Karpas-422 (cell line): ENCODE measurements at regions not wholly inside any gene's neighbourhood (a gene's known extent, or its start where the extent isn't known, plus 50 kb on each side); places are given as distances from the start of the nearest gene placed in this dataset.

Experiments
- DNase-seq: peaks from one replicate; pipeline ENCODE4 v3.0.0-alpha.2; 2015
- H2AFZ ChIP-seq: fragments of 200-600 bp; sonication (generic); 2 replicates; pipeline ENCODE4 v1.6.1; 2014; ENCODE audit warnings: antibody characterized with exemption, low read length, mixed read lengths
- H3K27ac ChIP-seq: fragments of 200-600 bp; sonication (generic); 2 replicates; pipeline ENCODE4 v1.5.1; 2014; ENCODE audit warnings: mild to moderate bottlenecking, low read length, moderate library complexity
- H3K27me3 ChIP-seq: fragments of 200-600 bp; sonication (generic); 2 replicates; pipeline ENCODE4 v1.6.1; 2014; ENCODE audit warnings: low read length, mixed read lengths
- H3K36me3 ChIP-seq: fragments of 200-600 bp; sonication (generic); 2 replicates; pipeline ENCODE4 v1.6.1; 2014; ENCODE audit warnings: low read length, mixed read lengths; ENCODE audit not compliant: insufficient read depth
- H3K4me1 ChIP-seq: fragments of 200-600 bp; sonication (generic); 2 replicates; pipeline ENCODE4 v1.6.1; 2014; ENCODE audit warnings: mild to moderate bottlenecking, low read length, mixed read lengths
- H3K4me2 ChIP-seq: fragments of 200-600 bp; sonication (generic); 2 replicates; pipeline ENCODE4 v1.6.1; 2014; ENCODE audit warnings: low read length, low read depth, mild to moderate bottlenecking; ENCODE audit not compliant: poor library complexity, severe bottlenecking
- H3K4me3 ChIP-seq: fragments of 200-600 bp; sonication (generic); 2 replicates; pipeline ENCODE4 v1.5.1; 2014; ENCODE audit warnings: mild to moderate bottlenecking, antibody characterized with exemption, low read length, mixed read lengths
- H3K79me2 ChIP-seq: fragments of 200-600 bp; sonication (generic); 2 replicates; pipeline ENCODE4 v1.6.1; 2014; ENCODE audit warnings: mild to moderate bottlenecking, low read length, mixed read lengths
- H3K9ac ChIP-seq: fragments of 200-600 bp; sonication (generic); 2 replicates; pipeline ENCODE4 v1.6.0; 2014; ENCODE audit warnings: low read length
- H3K9me2 ChIP-seq: fragments of 200-600 bp; sonication (generic), shearing (Covaris generic); replicated peaks from 2 replicates; pipeline ENCODE4 v1.6.0; 2014; ENCODE audit warnings: mild to moderate bottlenecking, low read length, moderate library complexity; ENCODE audit not compliant: insufficient read depth
- H3K9me3 ChIP-seq: fragments of 300-700, 200-600 bp; sonication (generic); 2 replicates; pipeline ENCODE4 v1.6.1; 2014; ENCODE audit warnings: low read length, mixed read lengths
- H4K20me1 ChIP-seq: fragments of 200-600 bp; sonication (generic); 2 replicates; pipeline ENCODE4 v1.6.1; 2014; ENCODE audit warnings: mild to moderate bottlenecking, antibody characterized with exemption, low read length, low read depth; ENCODE audit not compliant: insufficient read depth

DNA sequence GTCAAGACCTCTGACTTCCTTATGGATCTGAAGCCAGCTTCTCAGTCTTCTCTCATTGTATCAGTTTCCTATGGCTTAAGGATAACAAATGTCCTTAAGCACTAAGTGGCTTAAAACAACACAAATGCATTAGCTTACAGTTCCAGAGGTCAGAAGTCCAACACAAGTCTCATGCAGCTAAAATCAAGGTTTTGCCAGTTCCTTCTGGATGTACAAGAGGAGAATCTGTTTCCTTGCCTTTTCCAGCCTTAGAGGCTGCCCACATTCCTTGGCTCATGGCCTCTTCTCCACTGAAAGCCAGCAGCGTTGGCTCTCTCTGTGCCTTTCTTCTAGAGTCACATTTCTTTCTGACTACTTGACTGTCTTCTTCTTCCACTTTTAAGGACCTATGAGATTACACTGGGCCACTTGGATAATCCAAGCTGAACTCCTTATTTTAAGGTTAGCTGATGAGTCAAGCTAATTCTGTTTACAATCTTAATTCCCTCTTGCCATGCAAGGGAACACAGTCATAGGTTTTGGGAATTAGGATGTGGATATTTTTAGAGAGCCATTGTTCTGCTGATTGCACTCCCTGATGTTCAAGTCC, 179.0 kb downstream of the BCAS1 start:
- no peaks in the 10 kb centered on the region for H3K79me2 ChIP-seq
- H3K9me2 ChIP-seq, result no peaks in the 10 kb centered on the region
- no peaks in the 10 kb centered on the region for H3K36me3 ChIP-seq
- H3K4me1 ChIP-seq, result peaks cover 15% of the 10 kb centered on the region
- no peaks in the 10 kb centered on the region for H3K9me3 ChIP-seq
- H4K20me1 ChIP-seq, result no peaks in the 10 kb centered on the region
- H3K4me3 ChIP-seq, result no peak overlapping the region
- no peak for DNase-seq
- no peak overlapping the region for H3K4me2 ChIP-seq
- H3K27me3 ChIP-seq, result no peaks in the 10 kb centered on the region
- no peak overlapping the region for H3K9ac ChIP-seq
- no peak overlapping the region for H2AFZ ChIP-seq
- H3K27ac ChIP-seq, result no peak overlapping the region

DNA sequence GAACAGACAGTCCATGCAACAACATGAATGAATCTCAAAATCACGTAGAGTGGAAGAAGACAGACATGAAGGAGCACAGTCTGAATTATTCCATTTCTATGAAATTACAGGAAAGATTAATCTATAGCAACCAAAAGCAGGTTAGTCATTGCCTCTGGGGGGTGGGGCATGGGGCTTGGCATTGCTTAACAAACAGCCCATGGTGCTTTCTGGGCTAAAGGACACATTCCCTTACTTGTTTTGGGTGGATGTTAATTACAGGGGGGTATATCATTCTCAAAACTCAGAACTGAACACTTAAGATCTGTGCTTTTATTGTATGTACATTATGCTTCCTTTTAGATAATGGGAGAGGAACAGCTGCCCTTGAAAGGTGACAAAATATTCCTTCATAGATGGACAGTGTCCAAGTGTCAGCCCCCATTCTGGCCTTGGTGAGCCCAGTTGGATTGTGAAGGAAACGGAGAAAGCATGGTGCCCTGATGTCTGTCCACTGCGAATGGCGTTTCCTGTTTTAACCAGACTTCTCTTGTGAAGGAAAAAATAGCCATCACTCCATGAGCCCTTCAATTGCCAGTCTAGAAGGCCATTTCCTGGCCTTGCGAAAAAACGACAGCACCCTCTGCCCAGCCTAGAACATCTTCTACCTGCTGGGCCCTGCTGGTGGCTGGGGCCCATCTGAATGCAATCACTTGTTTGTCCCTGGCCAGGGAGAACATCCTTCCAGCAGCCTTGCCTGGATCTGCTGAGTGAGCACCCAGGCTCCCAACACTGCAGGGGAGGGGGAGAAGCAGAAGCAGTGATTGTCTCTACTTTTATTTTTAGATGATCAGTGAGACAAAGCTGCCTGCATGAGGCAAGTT, 179.7 kb downstream of the BCAS1 start:
- H3K4me3 ChIP-seq, result no peak overlapping the region
- no peak for DNase-seq
- no peaks in the 10 kb centered on the region for H4K20me1 ChIP-seq
- no peak overlapping the region for H3K4me2 ChIP-seq
- H3K36me3 ChIP-seq, result no peaks in the 10 kb centered on the region
- no peaks in the 10 kb centered on the region for H3K79me2 ChIP-seq
- H3K9me3 ChIP-seq, result no peaks in the 10 kb centered on the region; the same call in 1 of the 2 replicates
- peaks cover 15% of the 10 kb centered on the region for H3K4me1 ChIP-seq
- H3K9me2 ChIP-seq, result no peaks in the 10 kb centered on the region
- no peaks in the 10 kb centered on the region for H3K27me3 ChIP-seq
- no peak overlapping the region for H3K27ac ChIP-seq
- H2AFZ ChIP-seq, result no peak overlapping the region
- no peak overlapping the region for H3K9ac ChIP-seq

DNA sequence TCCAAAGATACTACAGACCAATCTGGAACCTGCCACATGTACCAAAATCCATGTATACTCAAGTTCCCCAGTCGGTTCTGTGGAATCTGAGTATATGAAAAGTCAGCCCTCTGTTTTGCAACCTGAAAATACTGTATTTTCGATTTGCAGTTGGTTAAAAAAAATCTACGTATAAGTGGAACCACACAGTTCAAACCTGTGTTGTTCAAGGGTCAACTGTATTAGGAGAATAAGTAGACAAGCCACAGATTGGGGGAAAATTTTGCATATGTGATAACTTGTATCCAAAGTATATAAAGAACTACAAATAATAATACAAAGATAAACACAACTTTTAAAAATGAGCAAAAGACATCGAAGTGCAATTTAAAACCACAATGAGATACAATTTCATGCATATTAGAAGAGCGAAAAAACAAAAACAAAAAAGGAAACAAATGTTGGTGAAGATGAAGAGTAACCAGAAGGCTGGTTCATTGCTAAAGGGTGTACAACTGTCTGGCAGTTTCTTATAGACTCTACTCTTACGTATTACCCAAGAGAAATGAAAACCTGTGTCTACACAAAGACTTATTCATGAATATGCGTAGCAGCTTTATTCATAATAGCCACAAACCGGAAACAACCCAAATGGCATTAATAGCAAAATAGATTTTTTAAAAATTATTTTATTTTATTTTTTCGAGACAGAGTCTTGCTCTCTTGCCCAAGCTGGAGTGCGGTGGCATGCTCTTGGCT, 180.8 kb downstream of the BCAS1 start:
- Histone ChIP-seq H3K9me2 (no peaks in the 10 kb centered on the region), H3K4me2 (no peak overlapping the region), H3K9me3 (no peaks in the 10 kb centered on the region; the same call in 1 of the 2 replicates), H3K9ac (no peak overlapping the region), H3K4me3 (no peak overlapping the region), H2AFZ (no peak overlapping the region), H3K36me3 (no peaks in the 10 kb centered on the region), H3K27ac (no peak overlapping the region), H4K20me1 (no peaks in the 10 kb centered on the region), H3K4me1 (peaks cover 15% of the 10 kb centered on the region), H3K27me3 (no peaks in the 10 kb centered on the region), H3K79me2 (no peaks in the 10 kb centered on the region)
- DNase-seq, result no peak

DNA sequence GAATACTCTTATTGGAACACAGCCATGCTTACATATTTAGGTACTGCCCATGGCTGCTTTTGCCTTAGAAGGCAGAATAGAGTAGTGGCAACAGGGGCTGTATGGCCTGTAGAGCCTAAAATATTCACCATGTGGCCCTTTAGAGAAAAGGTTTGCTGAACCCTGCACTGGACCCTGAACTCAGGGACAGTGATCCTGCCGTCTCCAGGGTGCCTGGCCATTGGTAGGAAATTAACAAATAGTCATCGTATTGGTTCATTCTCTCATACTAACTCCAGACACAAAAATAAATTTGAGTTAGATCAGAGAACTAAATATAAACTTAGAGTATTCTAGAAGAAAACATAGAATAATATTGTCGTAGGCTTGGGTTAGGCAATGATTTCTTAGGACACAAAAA, 181.4 kb downstream of the BCAS1 start:
- H3K9ac ChIP-seq, result no peak overlapping the region
- H2AFZ ChIP-seq, result no peak overlapping the region
- peaks cover 11% of the 10 kb centered on the region for H3K4me1 ChIP-seq
- H3K27ac ChIP-seq, result no peak overlapping the region
- H3K9me2 ChIP-seq, result no peaks in the 10 kb centered on the region
- H3K27me3 ChIP-seq, result no peaks in the 10 kb centered on the region
- no peaks in the 10 kb centered on the region; the same call in 1 of the 2 replicates for H3K9me3 ChIP-seq
- H3K79me2 ChIP-seq, result no peaks in the 10 kb centered on the region
- H3K4me3 ChIP-seq, result no peak overlapping the region
- DNase-seq, result no peak
- H3K36me3 ChIP-seq, result no peaks in the 10 kb centered on the region
- H4K20me1 ChIP-seq, result no peaks in the 10 kb centered on the region
- H3K4me2 ChIP-seq, result no peak overlapping the region

DNA sequence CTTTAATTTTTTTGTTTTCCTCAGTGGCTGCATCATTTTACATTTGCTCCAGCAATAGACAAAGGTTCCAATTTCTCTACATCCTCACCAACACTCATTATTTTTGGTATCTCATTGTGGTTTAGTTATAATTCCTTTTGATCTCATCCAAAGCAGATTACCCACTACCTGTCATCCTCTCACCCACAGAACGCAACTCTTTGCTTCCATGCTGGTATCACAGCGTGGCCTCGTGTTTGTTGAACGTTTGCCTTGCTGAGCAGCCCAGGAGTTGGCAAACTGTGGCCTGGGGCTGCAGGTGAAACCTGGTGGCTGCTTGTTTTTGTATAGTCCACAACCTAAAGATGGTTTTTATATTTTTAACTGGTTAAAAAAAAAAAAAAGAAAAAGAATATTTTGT, 181.9 kb downstream of the BCAS1 start:
- no peaks in the 10 kb centered on the region; the same call in 1 of the 2 replicates for H3K9me3 ChIP-seq
- DNase-seq, result no peak

DNA sequence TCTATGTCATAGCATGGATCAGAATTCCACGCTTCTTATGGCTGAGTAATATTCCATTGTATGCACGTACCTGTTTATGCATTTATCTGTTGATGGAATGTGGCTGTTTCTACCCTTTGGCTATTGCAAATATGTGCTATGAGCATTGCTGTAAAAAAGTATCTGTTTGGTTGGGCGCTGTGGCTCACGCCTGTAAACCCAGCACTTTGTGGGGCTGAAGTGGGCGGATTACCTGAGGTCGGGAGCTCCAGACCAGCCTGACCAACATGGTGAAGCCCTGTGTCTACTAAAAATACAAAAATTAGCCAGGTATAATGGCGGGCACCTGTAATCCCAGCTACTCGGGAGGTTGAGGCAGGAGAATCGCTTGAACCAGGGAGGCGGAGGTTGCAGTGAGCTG, 182.4 kb downstream of the BCAS1 start:
- Histone ChIP-seq H3K4me1 (peaks cover 2% of the 10 kb centered on the region), H3K9me3 (no peaks in the 10 kb centered on the region; the same call in 1 of the 2 replicates), H2AFZ (no peak overlapping the region), H3K79me2 (no peaks in the 10 kb centered on the region), H3K27me3 (no peaks in the 10 kb centered on the region), H4K20me1 (no peaks in the 10 kb centered on the region), H3K27ac (no peak overlapping the region), H3K9ac (no peak overlapping the region), H3K9me2 (no peaks in the 10 kb centered on the region), H3K4me2 (no peak overlapping the region), H3K4me3 (no peak overlapping the region), H3K36me3 (no peaks in the 10 kb centered on the region)
- DNase-seq, result no peak

More for the DNA sequence above, 181.9 kb downstream of the BCAS1 start:
- H3K27me3 ChIP-seq, result no peaks in the 10 kb centered on the region
- H3K9ac ChIP-seq, result no peak overlapping the region
- H3K4me2 ChIP-seq, result no peak overlapping the region
- H3K27ac ChIP-seq, result no peak overlapping the region
- H3K79me2 ChIP-seq, result no peaks in the 10 kb centered on the region
- H3K4me3 ChIP-seq, result no peak overlapping the region
- no peak overlapping the region for H2AFZ ChIP-seq
- no peaks in the 10 kb centered on the region for H4K20me1 ChIP-seq
- H3K9me2 ChIP-seq, result no peaks in the 10 kb centered on the region
- H3K36me3 ChIP-seq, result no peaks in the 10 kb centered on the region
- H3K4me1 ChIP-seq, result peaks cover 8% of the 10 kb centered on the region

DNA sequence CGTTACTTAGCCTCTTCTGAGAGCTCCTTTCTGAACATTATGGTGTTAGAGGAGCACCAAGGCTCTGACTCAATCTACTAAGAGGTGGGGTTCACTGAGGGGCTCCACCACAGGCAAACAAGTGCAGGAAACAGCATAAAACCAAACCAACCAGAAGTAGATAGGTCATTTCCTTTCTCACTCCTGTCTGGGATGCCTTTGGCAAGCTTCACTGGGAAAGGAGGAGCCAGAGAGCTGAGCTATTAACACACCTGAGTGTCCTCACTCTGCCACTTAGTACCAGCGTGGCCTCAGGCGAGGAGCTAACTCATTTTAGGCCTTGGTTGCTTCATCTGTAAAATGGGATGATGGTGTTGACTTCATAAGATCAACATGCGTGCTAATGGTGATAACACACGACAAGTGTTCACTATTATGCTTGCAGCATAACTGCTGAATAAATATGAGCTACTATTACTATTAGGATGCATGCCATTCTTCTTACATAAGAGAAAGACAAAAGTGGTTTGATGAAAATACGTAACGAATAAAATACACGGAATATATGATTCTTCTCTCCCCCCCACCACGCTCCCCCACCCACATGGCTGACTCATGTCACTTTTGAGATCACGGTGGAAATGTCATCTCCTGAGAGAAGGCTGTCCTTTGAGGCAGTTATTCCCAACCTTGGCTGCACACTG, 185.4 kb downstream of the BCAS1 start:
- H2AFZ ChIP-seq, result no peak overlapping the region
- no peak for DNase-seq

More for the DNA sequence above, 185.4 kb downstream of the BCAS1 start:
- H3K36me3 ChIP-seq, result no peaks in the 10 kb centered on the region
- H3K4me3 ChIP-seq, result no peak overlapping the region
- no peaks in the 10 kb centered on the region for H3K79me2 ChIP-seq
- H4K20me1 ChIP-seq, result no peaks in the 10 kb centered on the region
- no peaks in the 10 kb centered on the region; the same call in 1 of the 2 replicates for H3K9me3 ChIP-seq
- H3K27me3 ChIP-seq, result no peaks in the 10 kb centered on the region
- H3K9ac ChIP-seq, result no peak overlapping the region
- no peak overlapping the region for H3K27ac ChIP-seq
- no peaks in the 10 kb centered on the region for H3K4me1 ChIP-seq
- H3K4me2 ChIP-seq, result no peak overlapping the region
- no peaks in the 10 kb centered on the region for H3K9me2 ChIP-seq
